ENCODE measurements at regions not wholly inside any gene's neighbourhood (a gene's known extent, or its start where the extent isn't known, plus 50 kb on each side); places are given as distances from the start of the nearest gene placed in this dataset.

GRCh38 chr6:137271245-137272183 is 52.3 kb upstream of the IFNGR1 start:
- Histone ChIP-seq H3K36me3 (no peaks in the 10 kb centered on the region), H3K9me3 (no peaks in the 10 kb centered on the region), H3K4me3 (no peak overlapping the region), H3K4me1 (peaks cover 2% of the 10 kb centered on the region), H3K27ac (no peak overlapping the region), H3K27me3 (no peaks in the 10 kb centered on the region)
- TF ChIP-seq, protein P1, sequence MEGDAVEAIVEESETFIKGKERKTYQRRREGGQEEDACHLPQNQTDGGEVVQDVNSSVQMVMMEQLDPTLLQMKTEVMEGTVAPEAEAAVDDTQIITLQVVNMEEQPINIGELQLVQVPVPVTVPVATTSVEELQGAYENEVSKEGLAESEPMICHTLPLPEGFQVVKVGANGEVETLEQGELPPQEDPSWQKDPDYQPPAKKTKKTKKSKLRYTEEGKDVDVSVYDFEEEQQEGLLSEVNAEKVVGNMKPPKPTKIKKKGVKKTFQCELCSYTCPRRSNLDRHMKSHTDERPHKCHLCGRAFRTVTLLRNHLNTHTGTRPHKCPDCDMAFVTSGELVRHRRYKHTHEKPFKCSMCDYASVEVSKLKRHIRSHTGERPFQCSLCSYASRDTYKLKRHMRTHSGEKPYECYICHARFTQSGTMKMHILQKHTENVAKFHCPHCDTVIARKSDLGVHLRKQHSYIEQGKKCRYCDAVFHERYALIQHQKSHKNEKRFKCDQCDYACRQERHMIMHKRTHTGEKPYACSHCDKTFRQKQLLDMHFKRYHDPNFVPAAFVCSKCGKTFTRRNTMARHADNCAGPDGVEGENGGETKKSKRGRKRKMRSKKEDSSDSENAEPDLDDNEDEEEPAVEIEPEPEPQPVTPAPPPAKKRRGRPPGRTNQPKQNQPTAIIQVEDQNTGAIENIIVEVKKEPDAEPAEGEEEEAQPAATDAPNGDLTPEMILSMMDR (IDR thresholded peaks at IDR 0.05), result peak; percentile 95
- ATAC-seq, result peak; percentile 86
- intact Hi-C loops (cut with DNase I), result no loop called here
- no peak for DNase-seq

DNA sequence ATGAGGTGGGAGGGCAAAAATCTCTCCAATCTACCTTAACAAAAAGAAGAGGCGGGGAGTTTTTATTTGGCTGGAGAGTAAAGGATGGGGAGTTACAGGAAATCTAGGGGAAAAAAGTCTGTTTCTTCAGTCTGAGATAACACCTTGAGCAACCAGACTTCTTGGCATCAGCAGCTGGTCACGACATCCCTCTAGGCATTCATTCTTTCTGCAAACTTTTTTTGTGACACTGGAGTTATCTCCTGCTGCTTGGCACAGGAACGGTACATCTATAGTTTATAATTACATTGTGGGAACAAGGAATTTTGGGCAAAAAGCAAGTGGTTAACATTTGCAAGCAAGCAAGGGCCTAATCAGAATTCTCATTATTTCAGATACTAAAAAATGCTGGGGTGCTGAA is 50.6 kb upstream of the IFNGR1 start:
- intact Hi-C loops (cut with DNase I), result no loop called here
- ATAC-seq, result no peak
- no peaks in the 10 kb centered on the region for H3K9me3 ChIP-seq
- no peak for DNase-seq
- no peak overlapping the region for H3K27ac ChIP-seq
- no peaks in the 10 kb centered on the region for H3K27me3 ChIP-seq
- no peaks in the 10 kb centered on the region for H3K36me3 ChIP-seq
- H3K4me3 ChIP-seq, result no peak overlapping the region
- peaks cover 13% of the 10 kb centered on the region for H3K4me1 ChIP-seq
- TF ChIP-seq, protein P1 (IDR thresholded peaks at IDR 0.05), result no peak

DNA sequence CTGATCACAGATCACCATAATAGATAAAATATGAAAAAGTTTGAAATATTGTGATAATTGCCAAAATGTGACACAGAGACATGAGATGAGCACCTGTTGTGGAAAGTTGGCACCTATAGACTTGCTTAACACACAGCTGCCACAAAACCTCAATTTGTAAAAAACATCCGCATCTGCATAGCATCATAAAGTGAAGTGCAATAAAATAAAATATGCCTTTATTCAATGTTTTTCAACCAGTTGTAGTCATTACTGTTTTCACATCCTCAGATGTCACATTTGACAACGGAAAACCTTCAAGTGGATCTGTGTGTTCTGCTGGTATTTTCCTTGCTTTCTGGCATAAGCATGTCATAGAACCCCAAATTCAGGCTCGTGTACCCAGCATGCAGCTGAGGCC is 50.2 kb upstream of the IFNGR1 start:
- Histone ChIP-seq H3K27me3 (no peaks in the 10 kb centered on the region), H3K4me3 (no peak overlapping the region), H3K9me3 (no peaks in the 10 kb centered on the region), H3K4me1 (peaks cover 13% of the 10 kb centered on the region), H3K27ac (no peak overlapping the region), H3K36me3 (no peaks in the 10 kb centered on the region)
- DNase-seq, result no peak
- intact Hi-C loops (cut with DNase I), result no loop called here
- TF ChIP-seq, protein P1 (IDR thresholded peaks at IDR 0.05), result no peak
- ATAC-seq, result no peak

Measured in upper lobe of right lung (tissue), 1 donor.